Fibroblast of skin of left biceps (primary cell): ENCODE measurements at regions not wholly inside any gene's neighbourhood (a gene's known extent, or its start where the extent isn't known, plus 50 kb on each side); places are given as distances from the start of the nearest gene placed in this dataset.
"Not testable (repeated sequence)": the region's sequence is repeated elsewhere in the genome, so short reads cannot be mapped to it uniquely, and the experiment has no call there.

Source experiments
- DNase-seq, 2 experiments: peaks; one replicate each; pipeline ENCODE4 v3.0.0-alpha.2; 2013; ENCODE audit warnings: low read depth in 2 of 2

DNA sequence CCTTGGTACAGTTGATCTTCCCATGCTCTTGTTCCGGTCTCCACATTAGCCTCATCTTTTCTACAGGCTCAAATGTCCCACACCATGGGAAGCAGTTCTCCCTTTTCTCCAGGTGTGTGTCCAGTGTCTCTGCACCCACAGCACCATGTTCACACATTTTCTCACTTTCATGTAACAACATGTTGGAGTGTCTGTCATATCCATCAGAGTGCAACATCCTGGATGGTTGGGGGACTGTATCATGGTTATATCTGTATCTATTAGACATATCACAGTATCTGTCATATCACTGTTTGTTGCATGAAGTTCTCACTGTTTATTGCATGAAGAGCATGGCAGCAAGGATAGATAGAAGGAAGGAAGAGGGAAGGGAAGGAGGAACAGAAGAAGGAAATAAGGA is 635.6 kb downstream of the EPM2A start:
- DNase-seq: no peak

- no peak for DNase-seq
Measured at GRCh38 chr6:145110109-145110508, 625.2 kb downstream of the EPM2A start.

GRCh38 chr6:145111407-145111806 is 623.9 kb downstream of the EPM2A start:
- DNase-seq: not testable (repeated sequence)

- no peak for DNase-seq
Measured at GRCh38 chr6:145112711-145113148, 622.6 kb downstream of the EPM2A start.

DNA sequence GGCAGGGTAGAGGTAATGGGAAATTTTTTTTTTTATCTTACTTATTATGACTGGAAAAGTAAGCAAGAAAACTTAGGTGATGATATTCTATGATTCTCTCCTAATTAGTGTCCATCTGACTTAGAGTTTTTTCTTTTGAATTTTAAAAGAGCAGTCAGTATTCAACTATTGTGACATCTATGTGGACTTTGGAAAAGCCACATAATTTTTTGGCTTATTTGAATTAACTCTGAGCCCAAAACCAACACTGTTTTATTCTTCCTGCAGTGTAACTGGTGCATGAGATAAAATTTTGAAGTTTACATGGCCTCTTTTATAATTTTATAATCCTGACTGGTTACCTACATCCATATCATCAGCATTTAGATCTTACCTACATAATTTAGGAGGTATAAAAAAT is 619.7 kb downstream of the EPM2A start:
- DNase-seq: no peak

DNA sequence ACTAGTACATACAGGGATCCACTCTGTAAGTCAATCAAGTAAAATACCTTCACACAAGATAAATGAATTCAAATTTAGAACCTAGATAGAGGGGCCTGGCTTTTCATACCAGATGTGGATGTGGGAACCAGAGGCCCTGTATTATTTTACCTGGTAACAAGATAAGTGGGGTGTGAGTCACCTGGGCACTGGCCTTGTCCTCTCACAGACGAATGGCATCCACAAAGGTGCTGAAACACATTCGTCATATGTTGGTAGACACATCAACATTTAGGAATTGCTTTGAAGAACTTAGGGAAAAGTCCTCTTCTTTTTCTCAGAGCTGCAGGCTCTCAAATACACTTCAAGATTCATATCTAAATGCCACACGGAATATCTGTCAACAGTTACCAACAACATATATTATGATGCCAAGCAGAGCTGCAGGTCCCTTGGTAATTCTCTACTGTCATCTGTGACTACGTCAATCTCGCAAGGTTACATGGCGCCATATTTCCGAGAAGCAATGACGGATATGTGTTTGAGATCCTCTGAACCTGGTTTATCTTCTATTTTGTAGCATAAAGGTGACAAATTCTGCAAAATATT is 618.6 kb downstream of the EPM2A start:
- no peak for DNase-seq

GRCh38 chr6:145118224-145118623 is 617.1 kb downstream of the EPM2A start:
- DNase-seq: no peak

DNA sequence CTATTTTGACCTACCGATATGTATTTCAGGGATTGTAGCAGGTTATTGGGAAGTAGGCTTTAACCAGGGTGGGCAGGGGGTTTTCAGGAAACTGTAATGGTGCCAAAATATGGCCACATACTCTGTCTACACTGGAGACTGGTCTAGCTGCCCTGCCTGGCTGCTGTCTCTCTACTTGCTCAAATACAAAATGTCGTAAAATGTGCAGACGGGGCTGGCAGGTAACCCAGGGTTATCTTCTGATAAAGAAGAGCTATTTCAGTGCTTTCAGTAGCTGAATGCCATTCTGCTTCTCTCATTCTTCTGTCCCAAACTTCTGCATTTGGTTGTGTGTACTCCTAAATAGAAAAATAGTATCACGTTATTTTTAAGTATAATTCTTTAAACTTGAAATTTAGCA is 616.2 kb downstream of the EPM2A start:
- DNase-seq: no peak

DNA sequence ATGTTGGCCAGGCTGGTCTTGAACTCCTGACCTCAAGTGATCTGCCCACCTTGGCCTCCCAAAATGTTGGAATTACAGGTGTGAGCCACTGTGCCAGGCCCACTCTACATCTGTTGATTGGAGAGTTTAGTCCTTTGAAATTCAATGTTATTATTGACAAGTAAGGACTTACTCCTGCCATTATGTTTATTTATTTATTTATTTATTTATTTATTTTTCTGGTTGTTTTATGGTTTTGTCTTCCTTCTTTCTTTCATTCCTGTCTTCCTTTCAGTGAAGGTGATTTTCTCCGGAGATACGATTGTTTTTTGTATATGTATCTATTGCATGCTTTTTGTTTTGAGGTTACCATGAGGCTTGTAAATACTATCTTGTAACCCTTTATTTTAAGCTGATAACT is 602.6 kb downstream of the EPM2A start:
- no peak for DNase-seq

GRCh38 chr6:145135702-145136101 is 599.6 kb downstream of the EPM2A start:
- no peak for DNase-seq

- no peak for DNase-seq
Measured at GRCh38 chr6:145137425-145137824, 597.9 kb downstream of the EPM2A start.

GRCh38 chr6:145138469-145139139 is 596.7 kb downstream of the EPM2A start:
- no peak for DNase-seq

DNA sequence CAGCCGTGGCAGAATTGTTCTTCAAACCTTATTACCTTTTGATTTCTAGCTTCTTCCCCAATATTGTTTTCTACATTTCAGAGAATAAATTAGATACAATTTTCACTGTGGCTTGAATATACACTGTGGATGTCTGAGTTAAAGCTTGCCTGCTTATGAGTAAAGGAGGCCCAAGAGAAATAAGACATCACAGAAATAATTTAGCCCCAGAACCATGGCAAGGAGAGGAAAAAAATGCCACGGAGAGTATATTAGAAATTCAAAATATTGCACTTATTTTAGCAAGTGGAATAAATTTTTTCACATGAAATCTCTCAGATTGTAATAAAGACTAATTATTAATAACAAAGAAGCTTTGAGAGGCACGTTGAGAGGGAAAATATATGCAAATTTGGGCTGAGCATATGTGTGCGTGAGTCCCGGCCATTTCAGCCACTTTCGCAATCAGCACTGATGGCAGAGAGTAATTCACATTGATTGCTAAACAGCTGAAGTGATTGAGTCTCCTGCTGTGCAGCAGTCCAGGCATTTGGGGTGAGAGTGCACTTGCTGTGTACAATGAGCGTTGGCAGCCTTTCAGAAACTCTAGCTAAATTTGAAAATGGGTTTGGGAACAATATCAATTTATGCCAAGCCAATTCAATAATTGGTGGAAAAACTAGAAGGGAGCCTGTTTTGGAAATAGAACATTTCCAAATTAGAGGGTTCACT is 596.0 kb downstream of the EPM2A start:
- no peak for DNase-seq

- DNase-seq: no peak
Measured at GRCh38 chr6:145139895-145140294, 595.4 kb downstream of the EPM2A start.

DNA sequence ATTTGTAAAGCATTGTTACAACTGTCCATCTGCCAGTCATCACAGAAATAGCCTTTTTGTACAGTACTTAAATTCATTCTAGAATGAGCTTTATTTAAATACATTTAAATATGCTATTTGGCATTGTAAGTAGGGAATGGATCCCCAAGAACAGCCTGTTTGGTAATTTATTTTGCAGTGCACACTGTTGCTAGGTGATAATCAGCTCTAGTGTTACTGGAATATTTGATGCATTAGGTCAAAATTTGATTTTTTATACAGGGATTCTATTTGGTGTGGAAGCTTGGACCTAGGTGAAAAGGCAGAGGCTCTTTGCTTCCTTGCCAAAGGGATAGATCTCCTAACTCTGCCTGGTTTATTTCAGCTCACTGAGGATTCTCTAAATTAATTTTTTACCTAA is 593.7 kb downstream of the EPM2A start:
- no peak for DNase-seq

- DNase-seq: no peak
Measured at GRCh38 chr6:145142958-145143357, 592.4 kb downstream of the EPM2A start.

DNA sequence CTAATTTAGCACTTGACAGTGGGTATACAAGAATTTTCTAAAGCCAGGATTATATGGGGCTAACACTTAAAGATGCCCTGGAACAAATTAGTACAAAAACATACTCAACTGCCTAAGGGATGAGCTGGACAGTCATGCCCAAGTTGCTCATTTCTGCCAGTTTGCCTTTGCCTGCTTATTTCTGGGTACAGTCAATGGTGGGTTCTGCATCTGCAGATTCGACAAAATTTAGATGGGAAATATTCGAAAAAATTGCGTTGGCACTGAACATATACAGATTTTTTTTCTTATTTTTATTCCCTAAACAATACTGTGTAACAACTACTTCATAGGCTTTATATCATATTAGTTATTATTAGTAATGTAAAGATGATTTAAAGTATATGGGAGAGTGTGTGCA is 591.9 kb downstream of the EPM2A start:
- no peak for DNase-seq

GRCh38 chr6:145147559-145147958 is 587.8 kb downstream of the EPM2A start:
- no peak for DNase-seq

- DNase-seq: no peak
Measured at GRCh38 chr6:145147981-145148749, 587.2 kb downstream of the EPM2A start.

GRCh38 chr6:145148776-145149175 is 586.5 kb downstream of the EPM2A start:
- DNase-seq: no peak

DNA sequence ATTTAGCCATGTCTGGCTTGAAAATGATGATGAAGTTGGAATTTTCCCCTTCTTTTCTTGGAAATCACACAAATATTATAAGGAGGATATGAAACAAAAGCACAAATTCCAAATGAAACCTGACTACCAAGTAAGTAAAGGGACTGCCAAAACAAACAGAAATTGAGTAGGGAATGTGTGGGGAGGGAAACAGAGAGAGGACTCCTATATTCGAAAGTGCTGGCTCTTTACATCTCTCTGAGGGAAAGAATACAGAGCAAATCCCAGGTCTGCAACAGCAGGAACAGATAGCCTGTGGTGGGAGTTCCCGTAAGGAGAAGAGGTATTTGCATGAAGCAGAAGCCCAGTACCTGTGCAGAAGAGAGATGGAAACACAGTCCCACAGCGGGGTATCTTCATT is 583.7 kb downstream of the EPM2A start:
- no peak for DNase-seq

DNA sequence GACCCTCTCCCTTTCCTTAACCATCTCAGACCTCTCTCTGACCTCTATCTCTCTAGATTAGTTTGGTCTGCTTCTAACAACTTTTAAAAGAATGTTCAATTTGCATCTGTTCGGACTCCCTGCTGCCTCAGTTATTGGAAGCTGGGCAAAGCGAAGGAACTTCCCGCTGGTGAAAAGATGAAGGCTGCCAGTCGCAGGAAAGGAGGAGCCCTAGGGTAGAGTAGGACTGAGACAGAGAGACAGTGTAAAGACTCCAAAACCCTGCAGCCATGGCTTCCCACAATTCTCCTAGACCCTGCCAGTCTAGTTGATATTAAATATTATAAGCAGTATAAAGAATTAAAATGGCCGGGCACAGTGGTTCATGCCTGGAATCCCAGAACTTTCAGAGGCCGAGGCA is 581.8 kb downstream of the EPM2A start:
- DNase-seq: no peak
